SU-DHL-6 (cell line): ENCODE measurements at regions not wholly inside any gene's neighbourhood (a gene's known extent, or its start where the extent isn't known, plus 50 kb on each side); places are given as distances from the start of the nearest gene placed in this dataset.

Experiments used
- H2AFZ ChIP-seq: fragments of 200-600 bp; sonication (generic); 2 replicates; pipeline ENCODE4 v1.6.1; 2014; ENCODE audit warnings: low read depth, mild to moderate bottlenecking, moderate library complexity, mixed read lengths, antibody characterized with exemption, low read length; ENCODE audit not compliant: severe bottlenecking
- H3F3A ChIP-seq: fragments of 200-600 bp; shearing (Covaris generic); 2 replicates; pipeline ENCODE4 v1.6.0; 2016; ENCODE audit warnings: antibody characterized with exemption, mild to moderate bottlenecking; ENCODE audit not compliant: insufficient read depth
- H3K27ac ChIP-seq: fragments of 200-600 bp; sonication (generic); 2 replicates; pipeline ENCODE4 v1.5.1; 2016; ENCODE audit warnings: low read depth, mild to moderate bottlenecking, low read length, moderate library complexity, mixed read lengths
- H3K27me3 ChIP-seq: fragments of 200-600 bp; sonication (generic), shearing (Covaris generic); 2 replicates; pipeline ENCODE4 v1.6.0; 2014; ENCODE audit warnings: mild to moderate bottlenecking, low read length
- H3K36me3 ChIP-seq: fragments of 200-600 bp; sonication (generic); 2 replicates; pipeline ENCODE4 v1.6.1; 2014; ENCODE audit warnings: mild to moderate bottlenecking, low read length, mixed read lengths
- H3K4me2 ChIP-seq: fragments of 300-600, 200-600 bp; shearing (Covaris generic), sonication (generic); 2 replicates; pipeline ENCODE4 v1.6.0; 2014; ENCODE audit warnings: low read length, low read depth, mild to moderate bottlenecking; ENCODE audit not compliant: poor library complexity, severe bottlenecking
- H3K4me3 ChIP-seq: fragments of 200-600 bp; sonication (generic); 2 replicates; pipeline ENCODE4 v1.5.1; 2014; ENCODE audit warnings: antibody characterized with exemption, low read length, mild to moderate bottlenecking, mixed read lengths; ENCODE audit not compliant: insufficient read depth, poor library complexity, severe bottlenecking
- H3K79me2 ChIP-seq: fragments of 200-600 bp; sonication (generic); 2 replicates; pipeline ENCODE4 v1.6.1; 2014; ENCODE audit warnings: mild to moderate bottlenecking, low read length, moderate library complexity; ENCODE audit not compliant: insufficient read depth
- H3K9ac ChIP-seq: fragments of 200-600 bp; sonication (generic); 2 replicates; pipeline ENCODE4 v1.7.0; 2014; ENCODE audit warnings: mild to moderate bottlenecking, low read length
- H3K9me2 ChIP-seq: fragments of 200-600 bp; sonication (generic); replicated peaks from 2 replicates; pipeline ENCODE4 v1.6.1; 2014; ENCODE audit warnings: low read length; ENCODE audit not compliant: insufficient read depth
- H3K9me3 ChIP-seq: fragments of 200-600 bp; sonication (generic); 2 replicates; pipeline ENCODE4 v1.6.1; 2014; ENCODE audit warnings: low read length, mixed read lengths; ENCODE audit not compliant: insufficient read depth
- H4K20me1 ChIP-seq: fragments of 200-600 bp; sonication (generic); 2 replicates; pipeline ENCODE4 v1.6.1; 2014; ENCODE audit warnings: low read depth, mild to moderate bottlenecking, antibody characterized with exemption, low read length, moderate library complexity, mixed read lengths
- EZH2phosphoT487 ChIP-seq: fragments of 200-600 bp; sonication (generic), shearing (Covaris generic); conservative IDR thresholded peaks from 2 replicates; pipeline ENCODE4 v1.6.1; 2018; ENCODE audit warnings: mild to moderate bottlenecking, antibody characterized with exemption, low read length, moderate library complexity, mixed read lengths
- TF ChIP-seq, protein P1 (sequence below): fragments of 200-600 bp; sonication (generic); IDR thresholded peaks from one replicate; pipeline ENCODE4 v1.5.1; 2017; ENCODE audit warnings: antibody characterized with exemption, mild to moderate bottlenecking, low read length, moderate library complexity; ENCODE audit not compliant: insufficient read depth, poor library complexity, severe bottlenecking

DNA sequence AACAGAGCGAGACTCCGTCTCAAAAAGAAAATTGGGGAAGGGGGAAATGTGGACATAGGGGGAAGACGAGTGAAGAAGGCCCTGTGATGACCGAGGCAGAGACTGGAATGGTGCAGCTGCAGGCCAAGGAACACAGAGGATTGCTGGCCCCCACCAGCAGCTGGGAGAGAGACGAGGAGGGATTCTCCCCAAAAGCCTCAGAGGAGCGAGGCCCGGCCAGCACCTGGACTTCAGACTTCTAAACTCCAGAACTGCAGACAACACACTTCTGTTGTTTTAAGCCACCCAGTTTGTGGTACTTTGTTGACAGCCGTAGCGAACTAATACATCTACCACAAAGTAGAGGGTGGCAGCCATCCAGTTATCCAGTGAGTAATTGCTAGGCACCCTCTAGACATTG, 124.6 kb downstream of the ATPSCKMT start:
- Histone ChIP-seq H3K36me3 (no peaks in the 10 kb centered on the region), H3K27me3 (no peaks in the 10 kb centered on the region), H3K9ac (no peak overlapping the region), H3F3A (no peaks in the 10 kb centered on the region), H3K9me3 (no peaks in the 10 kb centered on the region), H4K20me1 (no peaks in the 10 kb centered on the region), H3K4me3 (no peak overlapping the region), H3K27ac (no peak overlapping the region), H3K4me2 (no peak overlapping the region), H2AFZ (no peak overlapping the region), H3K9me2 (no peaks in the 10 kb centered on the region), H3K79me2 (no peaks in the 10 kb centered on the region)
- no peak for TF ChIP-seq EZH2phosphoT487
- TF ChIP-seq, protein P1, sequence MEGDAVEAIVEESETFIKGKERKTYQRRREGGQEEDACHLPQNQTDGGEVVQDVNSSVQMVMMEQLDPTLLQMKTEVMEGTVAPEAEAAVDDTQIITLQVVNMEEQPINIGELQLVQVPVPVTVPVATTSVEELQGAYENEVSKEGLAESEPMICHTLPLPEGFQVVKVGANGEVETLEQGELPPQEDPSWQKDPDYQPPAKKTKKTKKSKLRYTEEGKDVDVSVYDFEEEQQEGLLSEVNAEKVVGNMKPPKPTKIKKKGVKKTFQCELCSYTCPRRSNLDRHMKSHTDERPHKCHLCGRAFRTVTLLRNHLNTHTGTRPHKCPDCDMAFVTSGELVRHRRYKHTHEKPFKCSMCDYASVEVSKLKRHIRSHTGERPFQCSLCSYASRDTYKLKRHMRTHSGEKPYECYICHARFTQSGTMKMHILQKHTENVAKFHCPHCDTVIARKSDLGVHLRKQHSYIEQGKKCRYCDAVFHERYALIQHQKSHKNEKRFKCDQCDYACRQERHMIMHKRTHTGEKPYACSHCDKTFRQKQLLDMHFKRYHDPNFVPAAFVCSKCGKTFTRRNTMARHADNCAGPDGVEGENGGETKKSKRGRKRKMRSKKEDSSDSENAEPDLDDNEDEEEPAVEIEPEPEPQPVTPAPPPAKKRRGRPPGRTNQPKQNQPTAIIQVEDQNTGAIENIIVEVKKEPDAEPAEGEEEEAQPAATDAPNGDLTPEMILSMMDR, result no peak

DNA sequence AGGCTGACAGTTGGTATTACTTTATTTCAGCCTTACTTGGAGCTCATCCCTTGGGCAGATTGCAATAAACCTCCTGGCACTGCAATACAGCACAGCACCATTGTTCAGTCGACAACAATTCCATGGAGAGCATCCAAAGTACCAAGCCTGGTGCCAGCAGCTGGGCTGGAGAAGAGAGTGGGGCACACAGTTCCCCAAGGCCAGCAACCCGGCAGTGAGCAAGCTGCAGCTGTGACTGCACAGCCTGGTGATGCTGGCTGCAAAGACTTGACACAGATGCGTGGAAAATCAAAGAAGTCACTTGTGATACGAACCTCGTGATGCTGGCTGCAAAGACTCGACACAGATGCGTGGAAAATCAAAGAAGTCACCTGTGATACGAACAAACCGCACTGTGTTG, 125.4 kb downstream of the ATPSCKMT start:
- no peaks in the 10 kb centered on the region for H3K27me3 ChIP-seq
- H3K27ac ChIP-seq, result no peak overlapping the region
- no peaks in the 10 kb centered on the region for H3F3A ChIP-seq
- no peaks in the 10 kb centered on the region for H3K79me2 ChIP-seq
- TF ChIP-seq, protein P1, result no peak
- no peak for TF ChIP-seq EZH2phosphoT487
- H4K20me1 ChIP-seq, result no peaks in the 10 kb centered on the region
- no peak overlapping the region for H3K9ac ChIP-seq
- H3K9me3 ChIP-seq, result no peaks in the 10 kb centered on the region
- no peaks in the 10 kb centered on the region for H3K9me2 ChIP-seq
- H3K4me3 ChIP-seq, result no peak overlapping the region
- no peak overlapping the region for H3K4me2 ChIP-seq
- H3K36me3 ChIP-seq, result no peaks in the 10 kb centered on the region
- H2AFZ ChIP-seq, result no peak overlapping the region

- H3F3A ChIP-seq, result no peaks in the 10 kb centered on the region
- H3K9me2 ChIP-seq, result no peaks in the 10 kb centered on the region
- H3K4me2 ChIP-seq, result no peak overlapping the region
- no peaks in the 10 kb centered on the region for H3K9me3 ChIP-seq
- H3K79me2 ChIP-seq, result no peaks in the 10 kb centered on the region
- H3K36me3 ChIP-seq, result no peaks in the 10 kb centered on the region
- H4K20me1 ChIP-seq, result no peaks in the 10 kb centered on the region
- H3K27ac ChIP-seq, result no peak overlapping the region
- no peak overlapping the region for H2AFZ ChIP-seq
- H3K27me3 ChIP-seq, result no peaks in the 10 kb centered on the region
- H3K4me3 ChIP-seq, result no peak overlapping the region
- no peak overlapping the region for H3K9ac ChIP-seq
- TF ChIP-seq, protein P1, result no peak
- no peak for TF ChIP-seq EZH2phosphoT487
Measured at GRCh38 chr5:10123254-10123989, 126.3 kb downstream of the ATPSCKMT start.
